ENCODE measurements at regions not wholly inside any gene's neighbourhood (a gene's known extent, or its start where the extent isn't known, plus 50 kb on each side); places are given as distances from the start of the nearest gene placed in this dataset.

DNA sequence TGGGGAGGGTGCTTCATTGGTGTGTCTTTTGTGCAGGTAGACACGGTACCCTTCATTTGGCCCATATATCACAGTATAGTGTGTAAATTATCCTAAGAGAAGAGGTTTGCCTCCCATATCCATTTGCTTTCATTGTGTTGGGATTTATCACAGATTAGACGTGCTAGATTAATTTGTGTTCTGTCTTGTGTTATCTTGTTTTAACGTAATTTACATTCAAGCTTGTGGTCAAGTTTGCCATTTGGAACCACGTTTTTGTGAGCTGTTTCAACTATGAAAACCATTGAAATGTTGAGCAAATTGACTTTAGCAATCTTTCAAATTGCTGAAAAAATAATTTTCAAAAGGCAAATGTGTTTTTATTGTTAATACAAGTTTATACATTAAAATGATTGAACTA lies 1826.5 kb downstream of the SLITRK5 start:
- no CpG with 5 or more reads among the region's 4 CpGs for WGBS, 2 experiments (ENCODE audit: extremely low coverage in 2 of 2, insufficient read length in 1 of 2)
- in situ Hi-C loops (cut with MboI; ENCODE audit: low sequenced_read_pairs) = no loop called here
- TF ChIP-seq SMC3 (IDR thresholded peaks at IDR 0.05; ENCODE audit: low read depth, low read length) (no peak), RAD21 (IDR thresholded peaks at IDR 0.05; ENCODE audit: low read length) (no peak)

More for the DNA sequence above, 1826.5 kb downstream of the SLITRK5 start:
- no peak overlapping the region for H4K91ac ChIP-seq (ENCODE audit: insufficient read depth, low read depth, low read length)
- no peak overlapping the region for H3K23ac ChIP-seq (ENCODE audit: low read depth, low read length)
- intact Hi-C loops (cut with micrococcal nuclease) = no loop called here
- H3K27ac ChIP-seq (ENCODE audit: insufficient read depth, low read length) = no peak overlapping the region
- H3K9ac ChIP-seq (ENCODE audit: low read depth, low read length) = no peak overlapping the region
- ChIA-PET POLR2A (ENCODE audit: unreplicated experiment) (no interaction called here), CTCF (no interaction called here)
- H3K9me3 ChIP-seq (ENCODE audit: control insufficient read depth, insufficient read depth, low read length) = no peaks in the 10 kb centered on the region
- dilution Hi-C loops (cut with HindIII; ENCODE audit: low sequenced_read_pairs, unreplicated experiment) = no loop called here
- no peak overlapping the region for H3K14ac ChIP-seq (replicated peaks; ENCODE audit: low read depth, low read length)
- DNase-seq = no peak
- no peak overlapping the region for H2BK5ac ChIP-seq (ENCODE audit: low read depth, low read length, poor library complexity, severe bottlenecking)
- no peaks in the 10 kb centered on the region for H3K4me1 ChIP-seq (ENCODE audit: control insufficient read depth, insufficient read depth, low read length)
- ATAC-seq (ENCODE audit: low read depth) = no peak
- H3K9me1 ChIP-seq (ENCODE audit: insufficient read depth, low read length) = no peaks in the 10 kb centered on the region
- H2BK120ac ChIP-seq (ENCODE audit: low read depth, low read length) = no peak overlapping the region
- H3K79me1 ChIP-seq (ENCODE audit: low read depth in 1 of 2, low read length in 2 of 2) = no peaks in the 10 kb centered on the region
- H2AK9ac ChIP-seq (replicated peaks; ENCODE audit: low read depth, low read length, poor library complexity) = no peak overlapping the region
- H3K36me3 ChIP-seq (ENCODE audit: control insufficient read depth, insufficient read depth, low read length) = no peaks in the 10 kb centered on the region
- no peak overlapping the region for H2BK20ac ChIP-seq (ENCODE audit: low read depth, low read length)
- no peak overlapping the region for H2AFZ ChIP-seq (replicated peaks; ENCODE audit: low read length, poor library complexity)
- H4K20me1 ChIP-seq (ENCODE audit: insufficient read depth, low read length) = no peaks in the 10 kb centered on the region
- H3K4ac ChIP-seq (ENCODE audit: low read depth, low read length) = no peak overlapping the region
- H3K4me3 ChIP-seq (ENCODE audit: insufficient read depth, low read depth, low read length) = no peak overlapping the region
- H4K5ac ChIP-seq (ENCODE audit: low read depth, low read length) = no peak overlapping the region
- no peak overlapping the region for H4K8ac ChIP-seq (ENCODE audit: low read depth in 2 of 2, low read length in 2 of 2)
- H3K18ac ChIP-seq (ENCODE audit: low read depth, low read length) = no peak overlapping the region
- H2AK5ac ChIP-seq (ENCODE audit: low read depth, low read length) = no peak overlapping the region
- no peak overlapping the region for H3K4me2 ChIP-seq (ENCODE audit: low read depth, low read length)
- no peak overlapping the region for H3K56ac ChIP-seq (ENCODE audit: extremely low read depth, insufficient read depth, low read length)
- H3K27me3 ChIP-seq (ENCODE audit: control insufficient read depth, insufficient read depth, low read length) = no peaks in the 10 kb centered on the region
- H2BK15ac ChIP-seq (ENCODE audit: low read depth, low read length) = no peak overlapping the region
- no TSS peak for BruUV-seq (replicated peaks)

All from IMR-90 (cell line).